ENCODE measurements at regions not wholly inside any gene's neighbourhood (a gene's known extent, or its start where the extent isn't known, plus 50 kb on each side); places are given as distances from the start of the nearest gene placed in this dataset.
A peak's percentile ranks its signal among the peaks of the same experiment; 100 is the strongest.

DNA sequence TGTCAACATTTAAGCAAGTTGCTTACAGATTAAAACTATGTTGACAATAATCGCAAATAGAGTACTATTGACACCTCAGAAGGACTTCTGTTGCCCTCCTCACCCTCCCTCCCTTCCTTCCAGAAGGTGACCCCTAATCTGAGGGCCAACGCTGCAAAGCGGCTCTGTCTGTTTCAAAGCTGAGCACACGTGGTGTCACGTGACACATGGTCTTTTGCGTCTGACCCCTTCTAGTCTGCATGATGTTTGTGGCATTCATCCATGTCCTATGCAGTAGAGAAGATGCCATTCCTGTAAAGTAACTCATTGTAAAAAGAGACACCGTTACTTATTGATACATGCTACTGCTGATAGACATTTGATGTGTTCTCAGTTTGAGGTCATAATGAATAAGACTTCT lies 182.3 kb downstream of the THBS2 start:
- TF ChIP-seq, protein P1, sequence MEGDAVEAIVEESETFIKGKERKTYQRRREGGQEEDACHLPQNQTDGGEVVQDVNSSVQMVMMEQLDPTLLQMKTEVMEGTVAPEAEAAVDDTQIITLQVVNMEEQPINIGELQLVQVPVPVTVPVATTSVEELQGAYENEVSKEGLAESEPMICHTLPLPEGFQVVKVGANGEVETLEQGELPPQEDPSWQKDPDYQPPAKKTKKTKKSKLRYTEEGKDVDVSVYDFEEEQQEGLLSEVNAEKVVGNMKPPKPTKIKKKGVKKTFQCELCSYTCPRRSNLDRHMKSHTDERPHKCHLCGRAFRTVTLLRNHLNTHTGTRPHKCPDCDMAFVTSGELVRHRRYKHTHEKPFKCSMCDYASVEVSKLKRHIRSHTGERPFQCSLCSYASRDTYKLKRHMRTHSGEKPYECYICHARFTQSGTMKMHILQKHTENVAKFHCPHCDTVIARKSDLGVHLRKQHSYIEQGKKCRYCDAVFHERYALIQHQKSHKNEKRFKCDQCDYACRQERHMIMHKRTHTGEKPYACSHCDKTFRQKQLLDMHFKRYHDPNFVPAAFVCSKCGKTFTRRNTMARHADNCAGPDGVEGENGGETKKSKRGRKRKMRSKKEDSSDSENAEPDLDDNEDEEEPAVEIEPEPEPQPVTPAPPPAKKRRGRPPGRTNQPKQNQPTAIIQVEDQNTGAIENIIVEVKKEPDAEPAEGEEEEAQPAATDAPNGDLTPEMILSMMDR (IDR thresholded peaks at IDR 0.05; ENCODE audit: insufficient read depth, low read depth, low read length, missing control alignments) = no peak
- no peak overlapping the region for H3K4me3 ChIP-seq (ENCODE audit: low read length)
- DNase-seq (ENCODE audit: low read depth) = no peak

DNA sequence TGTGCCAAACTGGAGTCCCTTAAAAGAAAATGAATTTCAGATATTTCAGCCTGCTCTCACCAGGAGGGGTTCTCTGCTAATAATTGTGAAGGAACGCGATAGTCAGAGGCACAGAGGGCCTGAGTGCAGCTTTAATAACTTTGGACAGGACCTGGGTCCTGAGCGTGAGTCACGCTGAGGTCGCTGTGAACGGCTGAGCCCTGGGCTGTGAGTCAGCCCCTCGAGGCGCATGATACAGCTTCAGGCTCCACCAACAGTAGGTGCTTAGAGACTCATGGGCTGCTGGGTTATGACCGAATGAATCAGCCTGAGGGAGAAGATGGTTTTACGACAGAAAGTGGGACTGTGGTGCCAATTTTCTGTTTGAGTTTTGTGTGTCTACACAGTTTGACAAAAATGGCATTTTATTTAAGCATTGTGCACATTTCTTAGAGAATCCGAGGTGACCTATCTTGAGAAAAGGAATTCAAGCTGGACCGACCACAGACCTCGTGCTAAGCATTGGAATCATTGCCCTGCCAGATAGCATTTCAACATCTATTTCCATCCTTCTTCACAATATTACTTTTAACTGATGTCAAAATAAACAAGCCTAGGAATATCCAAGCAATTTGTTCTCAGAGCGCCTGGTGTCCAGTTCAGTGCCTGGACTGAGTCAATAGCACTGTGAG lies 183.0 kb downstream of the THBS2 start:
- DNase-seq (ENCODE audit: low read depth) = peak; percentile 65
- TF ChIP-seq, protein P1 (IDR thresholded peaks at IDR 0.05; ENCODE audit: insufficient read depth, low read depth, low read length, missing control alignments) = no peak
- no peak overlapping the region for H3K4me3 ChIP-seq (ENCODE audit: low read length)

DNA sequence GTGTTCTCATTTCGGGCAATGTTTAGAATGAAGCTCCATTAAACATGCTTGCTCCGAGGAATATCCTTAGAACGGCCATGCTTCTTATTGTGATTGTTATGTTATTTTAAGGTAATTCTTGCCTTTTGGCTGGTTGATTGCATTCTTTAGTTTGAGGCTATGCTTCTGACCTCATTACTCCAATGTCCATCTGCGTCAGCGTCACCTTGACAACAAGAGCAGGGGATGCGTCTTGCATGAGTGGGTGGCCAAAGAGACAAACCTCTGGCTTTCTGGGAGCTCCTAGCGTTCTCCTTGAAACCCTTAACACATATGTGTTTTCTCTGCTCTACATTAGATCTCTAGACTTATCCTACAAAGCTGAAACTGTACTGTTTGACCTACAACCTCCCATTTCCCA lies 184.3 kb downstream of the THBS2 start:
- no peak for DNase-seq (ENCODE audit: low read depth)
- no peak overlapping the region for H3K4me3 ChIP-seq (ENCODE audit: low read length)
- TF ChIP-seq, protein P1 (IDR thresholded peaks at IDR 0.05; ENCODE audit: insufficient read depth, low read depth, low read length, missing control alignments) = no peak

DNA sequence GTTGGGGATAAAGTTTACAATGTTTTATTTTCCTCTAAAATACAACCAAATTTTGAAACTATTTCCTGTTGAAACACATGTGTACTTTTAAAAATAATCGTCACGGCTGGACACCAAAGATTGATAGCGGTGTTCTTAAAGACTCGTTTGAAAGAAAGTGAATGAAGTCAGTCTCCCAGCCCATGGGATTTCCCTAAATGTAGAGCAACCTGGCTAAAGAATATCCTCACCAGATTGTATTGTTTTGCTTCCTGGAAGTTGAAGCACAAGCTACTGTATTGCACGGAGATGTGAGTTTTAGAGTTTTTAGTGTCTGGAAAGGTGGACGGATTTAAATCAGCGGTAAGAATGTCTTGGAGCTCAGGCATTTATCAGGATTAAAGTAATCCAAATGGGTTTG lies 189.5 kb downstream of the THBS2 start:
- no peak overlapping the region for H3K4me3 ChIP-seq (ENCODE audit: low read length)
- TF ChIP-seq, protein P1 (IDR thresholded peaks at IDR 0.05; ENCODE audit: insufficient read depth, low read depth, low read length, missing control alignments) = no peak
- no peak for DNase-seq (ENCODE audit: low read depth)

DNA sequence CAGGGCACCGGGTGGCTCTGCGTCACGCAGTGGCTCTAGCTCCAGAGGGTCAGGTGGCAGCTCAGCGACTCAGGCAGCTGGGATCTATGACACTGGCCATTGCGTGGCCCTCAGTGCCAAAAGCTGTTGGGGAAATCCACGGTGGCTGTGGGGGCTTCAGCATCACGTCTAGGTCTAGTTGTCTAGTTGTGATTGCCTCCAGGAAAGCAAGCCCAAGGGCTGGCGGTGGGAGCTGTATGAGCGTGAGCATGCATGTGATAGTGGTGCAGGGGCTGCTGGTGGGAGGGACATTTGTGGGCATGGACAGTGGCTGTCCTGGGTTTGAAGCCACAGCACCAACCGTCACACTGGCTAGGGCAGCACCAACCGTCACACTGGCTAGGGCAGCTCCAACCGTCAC lies 191.4 kb downstream of the THBS2 start:
- H3K4me3 ChIP-seq (ENCODE audit: low read length) = no peak overlapping the region
- TF ChIP-seq, protein P1 (IDR thresholded peaks at IDR 0.05; ENCODE audit: insufficient read depth, low read depth, low read length, missing control alignments) = no peak
- DNase-seq (ENCODE audit: low read depth) = no peak

DNA sequence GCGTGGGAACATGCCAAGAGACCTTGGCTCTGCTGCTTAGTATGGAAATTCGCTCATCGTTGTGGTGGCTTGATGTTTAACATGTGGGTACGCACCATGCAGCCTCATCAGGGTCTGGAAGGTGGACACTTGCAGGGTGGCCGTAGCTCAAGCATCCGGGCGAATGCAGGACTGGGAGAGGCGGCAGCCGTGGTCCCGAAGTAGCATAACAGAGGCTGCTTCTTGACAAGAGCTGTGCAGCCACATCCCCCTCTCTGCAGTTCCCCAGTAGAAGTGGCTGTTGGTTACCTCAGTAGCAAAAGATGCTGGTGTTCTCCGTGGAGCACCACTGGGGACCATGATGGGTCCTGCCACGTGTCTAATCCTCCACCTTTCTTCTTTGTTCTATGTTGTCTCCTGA lies 195.0 kb downstream of the THBS2 start:
- TF ChIP-seq, protein P1 (IDR thresholded peaks at IDR 0.05; ENCODE audit: insufficient read depth, low read depth, low read length, missing control alignments) = no peak
- no peak overlapping the region for H3K4me3 ChIP-seq (ENCODE audit: low read length)
- DNase-seq (ENCODE audit: low read depth) = no peak

DNA sequence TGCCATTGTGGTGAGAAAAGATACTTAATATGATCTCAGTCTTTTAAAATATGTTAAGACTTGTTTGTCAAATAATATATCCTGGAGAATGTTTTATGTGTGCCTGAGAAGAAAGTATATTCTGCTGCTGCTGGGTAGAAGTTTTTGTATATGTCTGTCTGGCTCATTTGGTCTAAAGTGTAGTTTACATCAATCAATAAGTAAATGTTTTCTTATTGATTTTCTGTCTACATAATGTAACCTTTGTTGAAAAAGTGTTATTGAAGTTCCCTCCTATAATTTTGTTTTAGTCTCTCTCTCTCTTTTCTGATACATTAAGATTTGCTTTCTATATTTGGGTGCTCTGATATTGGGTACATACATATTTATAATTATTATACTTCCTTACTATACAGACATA lies 201.2 kb downstream of the THBS2 start:
- H3K4me3 ChIP-seq (ENCODE audit: low read length) = no peak overlapping the region
- no peak for DNase-seq (ENCODE audit: low read depth)
- TF ChIP-seq, protein P1 (IDR thresholded peaks at IDR 0.05; ENCODE audit: insufficient read depth, low read depth, low read length, missing control alignments) = no peak

All from epithelial cell of esophagus (primary cell).